SW 1271 (cell line): ENCODE measurements at regions not wholly inside any gene's neighbourhood (a gene's known extent, or its start where the extent isn't known, plus 50 kb on each side); places are given as distances from the start of the nearest gene placed in this dataset.

ENCODE experiments used
- DNase-seq, 2 experiments: peaks; one replicate each; lab custom pipeline; 2025; lab: John Stamatoyannopoulos, UW

- no peak for DNase-seq
Observed at GRCh38 chr15:101551696-101552591, 62.4 kb upstream of the PCSK6 start.

- no peak for DNase-seq
Observed at GRCh38 chr15:101550124-101550523, 60.6 kb upstream of the PCSK6 start.

- no peak for DNase-seq
Observed at GRCh38 chr15:101549647-101550046, 60.1 kb upstream of the PCSK6 start.

GRCh38 chr15:101547737-101548136 is 58.2 kb upstream of the PCSK6 start:
- no peak for DNase-seq

GRCh38 chr15:101545548-101546505 is 56.3 kb upstream of the PCSK6 start:
- DNase-seq, result no peak

GRCh38 chr15:101544613-101544945 is 55.1 kb upstream of the PCSK6 start:
- DNase-seq, result no peak

GRCh38 chr15:101543926-101544612 is 54.6 kb upstream of the PCSK6 start:
- no peak for DNase-seq

GRCh38 chr15:101543431-101543830 is 53.9 kb upstream of the PCSK6 start:
- no peak for DNase-seq

- DNase-seq, result no peak
Observed at GRCh38 chr15:101543026-101543390, 53.5 kb upstream of the PCSK6 start.

- DNase-seq, result no peak
Observed at GRCh38 chr15:101542306-101543025, 53.0 kb upstream of the PCSK6 start.

- DNase-seq, result no peak
Observed at GRCh38 chr15:101541501-101542292, 52.2 kb upstream of the PCSK6 start.

- no peak for DNase-seq
Observed at GRCh38 chr15:101540480-101541239, 51.2 kb upstream of the PCSK6 start.

GRCh38 chr15:101539930-101540329 is 50.4 kb upstream of the PCSK6 start:
- no peak for DNase-seq

GRCh38 chr15:101539492-101539891 is 50.0 kb upstream of the PCSK6 start:
- DNase-seq, result no peak
